Pons (tissue), 1 donor: ENCODE measurements at regions not wholly inside any gene's neighbourhood (a gene's known extent, or its start where the extent isn't known, plus 50 kb on each side); places are given as distances from the start of the nearest gene placed in this dataset.

Source experiments
- DNase-seq: peaks from one replicate; pipeline ENCODE4 v3.0.0-alpha.2; 2016; ENCODE audit warnings: low spot score

GRCh38 chr11:111148121-111148520 lies 97.4 kb upstream of the POU2AF2 start:
- no peak for DNase-seq

GRCh38 chr11:111137846-111138245 lies 107.7 kb upstream of the POU2AF2 start:
- DNase-seq: no peak

- DNase-seq: no peak
Observed at GRCh38 chr11:111135778-111136570, 109.6 kb upstream of the POU2AF2 start.

GRCh38 chr11:111135101-111135500 lies 110.4 kb upstream of the POU2AF2 start:
- no peak for DNase-seq

GRCh38 chr11:111128076-111128870 lies 117.3 kb upstream of the POU2AF2 start:
- DNase-seq: no peak

GRCh38 chr11:111124724-111125123 lies 120.8 kb upstream of the POU2AF2 start:
- no peak for DNase-seq

GRCh38 chr11:111123463-111124398 lies 121.8 kb upstream of the POU2AF2 start:
- DNase-seq: no peak

GRCh38 chr11:111120696-111121302 lies 124.7 kb upstream of the POU2AF2 start:
- no peak for DNase-seq

- no peak for DNase-seq
Observed at GRCh38 chr11:111120161-111120560, 125.4 kb upstream of the POU2AF2 start.

GRCh38 chr11:111119751-111120150 lies 125.8 kb upstream of the POU2AF2 start:
- no peak for DNase-seq

GRCh38 chr11:111115890-111116289 lies 129.6 kb upstream of the POU2AF2 start:
- no peak for DNase-seq

GRCh38 chr11:111114091-111114490 lies 131.4 kb upstream of the POU2AF2 start:
- DNase-seq: no peak

GRCh38 chr11:111112614-111113013 lies 132.9 kb upstream of the POU2AF2 start:
- DNase-seq: no peak

GRCh38 chr11:111107501-111107900 lies 138.0 kb upstream of the POU2AF2 start:
- DNase-seq: no peak

- no peak for DNase-seq
Observed at GRCh38 chr11:111106641-111107040, 138.9 kb upstream of the POU2AF2 start.

- no peak for DNase-seq
Observed at GRCh38 chr11:111105566-111105965, 140.0 kb upstream of the POU2AF2 start.

GRCh38 chr11:111104185-111104584 lies 141.3 kb upstream of the POU2AF2 start:
- DNase-seq: no peak

- no peak for DNase-seq
Observed at GRCh38 chr11:111101881-111102280, 143.6 kb upstream of the POU2AF2 start.

GRCh38 chr11:111099028-111099713 lies 146.4 kb upstream of the POU2AF2 start:
- no peak for DNase-seq

GRCh38 chr11:111098091-111098490 lies 147.4 kb upstream of the POU2AF2 start:
- DNase-seq: no peak

GRCh38 chr11:111097191-111097590 lies 148.3 kb upstream of the POU2AF2 start:
- DNase-seq: no peak
